Glomerular visceral epithelial cell (primary cell): ENCODE measurements at regions not wholly inside any gene's neighbourhood (a gene's known extent, or its start where the extent isn't known, plus 50 kb on each side); places are given as distances from the start of the nearest gene placed in this dataset.
A peak's percentile ranks its signal among the peaks of the same experiment; 100 is the strongest.

Experiments
- DNase-seq: peaks from one replicate; pipeline ENCODE4 v3.0.0-alpha.2; 2016; ENCODE audit errors: extremely low spot score

DNA sequence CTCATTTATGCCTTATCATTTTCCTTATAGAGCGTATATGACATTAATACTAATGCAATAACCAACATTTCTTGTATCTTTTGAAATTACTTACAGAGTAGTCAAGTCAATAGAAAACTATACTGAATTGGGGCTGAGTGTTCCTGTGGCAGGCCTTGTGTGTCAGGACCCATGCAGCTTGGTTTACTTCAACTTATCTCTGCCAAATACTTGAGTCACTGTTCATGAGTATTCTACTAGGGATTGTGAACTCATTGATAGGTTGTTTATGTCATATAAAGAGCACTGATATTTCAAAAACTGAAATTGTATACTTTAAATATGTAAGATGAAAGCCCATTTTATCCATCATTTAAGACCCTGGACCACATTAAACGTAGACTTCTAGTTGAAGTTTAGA lies 688.6 kb upstream of the SLITRK1 start:
- DNase-seq, result no peak

- DNase-seq, result no peak
Observed at GRCh38 chr13:84569366-84569765, 687.1 kb upstream of the SLITRK1 start.

- no peak for DNase-seq
Observed at GRCh38 chr13:84567848-84568247, 685.6 kb upstream of the SLITRK1 start.

DNA sequence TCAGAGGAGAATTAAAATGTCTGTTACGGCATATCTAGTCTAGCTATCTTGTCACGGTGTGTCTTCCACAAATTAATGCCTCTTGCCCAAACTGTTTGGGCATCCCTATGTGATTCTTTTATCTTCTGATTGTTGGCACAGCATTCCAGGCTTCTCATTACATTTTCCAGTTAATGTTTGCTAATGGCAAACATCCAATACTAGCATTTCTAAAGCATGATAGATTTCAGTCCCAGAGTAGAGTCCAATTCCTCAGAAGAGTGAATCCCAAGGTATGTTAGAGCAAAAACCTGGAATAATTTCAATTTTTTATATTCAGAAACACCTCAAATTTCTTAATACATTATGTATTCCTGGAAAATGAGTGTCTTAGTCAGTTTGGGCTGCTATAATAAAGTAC lies 684.5 kb upstream of the SLITRK1 start:
- no peak for DNase-seq

DNA sequence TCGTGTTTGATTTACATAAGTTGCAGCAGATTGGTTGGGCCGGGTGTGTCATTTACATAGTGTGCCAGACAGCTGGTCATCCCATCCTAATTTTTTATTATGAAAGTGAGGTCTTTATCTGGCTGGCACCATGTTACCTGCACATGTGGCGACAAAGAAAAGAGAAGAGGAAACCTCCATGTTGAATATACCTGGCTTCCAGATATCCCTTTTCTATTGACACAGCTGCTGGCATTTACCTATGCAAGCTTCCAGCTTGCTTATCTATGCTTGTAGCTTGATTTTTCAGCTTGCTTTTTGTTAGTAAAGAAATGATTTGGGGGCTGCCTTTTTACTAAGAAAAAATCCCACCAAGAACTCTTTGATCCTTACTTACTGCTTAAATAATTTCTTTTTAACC lies 681.3 kb upstream of the SLITRK1 start:
- no peak for DNase-seq

DNA sequence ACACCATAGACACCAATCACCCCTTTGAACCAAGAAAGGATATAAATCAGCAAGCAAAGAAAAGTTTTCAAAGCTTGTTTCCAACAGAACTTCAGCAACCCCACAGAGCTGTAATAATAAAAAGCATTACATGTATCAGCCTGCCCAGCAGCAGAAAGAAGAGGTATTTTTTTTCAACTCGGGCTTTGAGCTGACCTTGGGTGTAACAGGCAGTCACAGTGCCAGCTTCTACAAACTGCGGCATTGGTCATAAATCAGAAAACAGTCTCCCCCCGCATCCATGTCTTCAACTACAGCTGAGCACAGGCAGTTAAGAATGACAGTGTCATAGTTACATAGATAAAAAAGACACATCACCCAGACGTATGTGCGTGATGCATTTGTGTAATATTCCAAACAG lies 671.0 kb upstream of the SLITRK1 start:
- DNase-seq, result no peak

DNA sequence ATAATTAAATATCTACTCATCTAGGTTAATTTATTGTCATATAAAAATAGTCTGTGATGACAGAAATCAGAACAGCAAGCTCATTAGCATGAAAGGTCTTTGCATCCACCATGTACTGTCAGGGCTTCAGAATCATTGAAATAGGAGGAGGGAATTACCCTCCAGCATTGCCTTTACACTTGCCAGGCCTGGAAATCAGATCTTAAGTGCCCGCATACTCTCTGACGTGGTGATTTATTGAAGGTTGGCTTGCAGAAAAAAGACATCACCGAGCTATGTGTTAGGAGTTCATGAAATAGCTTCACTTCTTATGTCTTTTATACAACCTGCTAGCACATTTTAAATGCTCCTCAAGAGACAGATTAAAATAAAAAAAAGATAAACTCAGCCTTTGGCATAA lies 661.7 kb upstream of the SLITRK1 start:
- no peak for DNase-seq

DNA sequence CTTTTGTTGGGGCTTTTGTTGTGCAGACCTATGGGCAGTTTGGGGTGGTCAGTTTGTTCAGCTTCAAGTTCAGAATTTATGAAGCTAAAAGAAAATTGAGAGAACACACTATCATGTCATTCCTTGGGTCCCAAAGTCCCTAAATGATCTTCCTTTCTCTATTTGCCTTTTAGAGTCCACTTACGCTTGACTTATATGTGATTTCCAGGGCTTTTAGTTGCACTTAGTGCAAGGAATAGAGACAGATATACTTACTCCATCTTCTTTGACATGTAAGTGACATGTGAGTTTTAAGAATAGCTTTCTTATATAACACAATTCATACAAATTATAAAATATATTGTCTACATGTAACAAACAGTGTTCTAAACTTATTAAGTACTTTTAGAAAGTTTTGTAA lies 660.1 kb upstream of the SLITRK1 start:
- no peak for DNase-seq

- DNase-seq, result no peak
Observed at GRCh38 chr13:84536906-84537305, 654.6 kb upstream of the SLITRK1 start.

- DNase-seq, result no peak
Observed at GRCh38 chr13:84528408-84529070, 646.3 kb upstream of the SLITRK1 start.

GRCh38 chr13:84525865-84526264 lies 643.6 kb upstream of the SLITRK1 start:
- DNase-seq, result no peak

- no peak for DNase-seq
Observed at GRCh38 chr13:84524586-84524985, 642.3 kb upstream of the SLITRK1 start.

GRCh38 chr13:84500016-84500415 lies 617.7 kb upstream of the SLITRK1 start:
- DNase-seq, result no peak

- DNase-seq, result no peak
Observed at GRCh38 chr13:84497613-84498012, 615.3 kb upstream of the SLITRK1 start.

- no peak for DNase-seq
Observed at GRCh38 chr13:84491952-84492351, 609.7 kb upstream of the SLITRK1 start.

DNA sequence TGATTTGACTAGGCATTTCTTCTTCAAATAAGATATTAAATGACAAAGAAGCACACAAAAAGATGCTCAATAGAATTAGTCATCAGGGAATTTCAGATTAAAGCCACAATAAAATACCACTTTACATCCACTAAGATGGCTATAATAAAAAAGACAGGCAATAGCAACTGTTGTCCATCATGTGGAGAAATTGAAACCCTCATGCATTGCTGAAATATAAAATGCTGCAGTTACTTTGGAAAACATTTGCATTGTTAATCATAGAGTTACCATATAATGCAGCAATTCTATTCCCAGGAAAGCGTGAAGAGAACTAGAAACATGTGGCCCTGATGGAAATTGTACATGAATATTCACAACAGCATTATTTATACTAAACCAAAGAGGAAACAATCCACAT lies 605.5 kb upstream of the SLITRK1 start:
- DNase-seq, result no peak

GRCh38 chr13:84481958-84482357 lies 599.7 kb upstream of the SLITRK1 start:
- no peak for DNase-seq

DNA sequence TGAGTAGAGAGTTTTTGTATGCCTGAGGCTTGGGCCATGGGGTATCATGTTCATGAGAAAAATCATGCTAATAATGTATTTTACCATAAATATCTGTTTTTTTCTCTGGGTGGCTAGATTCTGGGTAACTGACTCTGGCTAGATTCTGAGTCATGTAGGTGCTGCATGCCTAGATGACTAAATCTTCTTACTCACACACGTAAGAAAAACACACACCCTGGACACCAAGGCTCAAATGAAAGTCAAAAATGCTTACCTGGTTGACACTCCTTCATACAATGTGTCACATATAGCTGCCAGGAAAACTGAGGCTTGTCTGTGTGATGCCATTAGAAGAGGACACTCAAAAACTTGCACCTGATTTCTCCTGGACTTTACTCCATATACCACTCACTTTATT lies 597.4 kb upstream of the SLITRK1 start:
- peak; percentile 21 for DNase-seq

DNA sequence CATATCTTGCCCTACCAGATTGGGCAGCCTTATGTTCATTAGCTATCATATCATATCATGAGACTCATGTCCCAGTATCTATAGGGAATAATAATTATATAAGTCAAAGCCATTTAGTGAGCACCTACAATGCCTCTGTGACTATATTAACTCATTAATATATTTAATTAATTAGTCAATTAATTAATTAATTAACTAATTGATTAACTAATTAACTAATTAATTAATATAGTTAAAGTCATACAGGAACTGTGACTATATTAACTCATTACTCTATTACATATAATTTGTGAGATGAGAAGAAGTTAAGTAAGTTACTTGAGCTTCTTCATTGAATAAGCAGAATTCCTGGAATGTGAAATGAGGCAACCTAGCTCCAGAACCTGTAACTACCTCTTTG lies 588.3 kb upstream of the SLITRK1 start:
- DNase-seq, result no peak

- no peak for DNase-seq
Observed at GRCh38 chr13:84466461-84466860, 584.2 kb upstream of the SLITRK1 start.

GRCh38 chr13:84460989-84461388 lies 578.7 kb upstream of the SLITRK1 start:
- DNase-seq, result no peak

GRCh38 chr13:84455143-84455905 lies 573.0 kb upstream of the SLITRK1 start:
- no peak for DNase-seq

DNA sequence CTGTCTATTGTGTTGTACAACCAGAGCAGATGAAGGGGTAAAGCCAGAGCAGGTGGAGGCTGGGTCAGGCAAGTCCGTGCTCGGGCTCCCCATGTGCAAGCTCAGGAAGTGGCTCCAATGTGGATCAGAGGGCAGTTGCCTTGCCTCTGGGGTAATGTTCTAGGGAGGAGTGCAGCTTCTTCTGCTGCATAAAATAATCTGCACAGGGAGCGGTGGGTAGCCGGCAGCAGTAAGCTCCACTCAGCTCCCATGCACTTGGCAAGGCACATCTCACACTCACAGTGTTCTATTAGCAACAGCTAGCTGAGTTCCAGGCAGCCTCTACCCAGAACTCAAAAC lies 565.3 kb upstream of the SLITRK1 start:
- DNase-seq, result no peak
